Thymus (tissue), 11 donors: ENCODE measurements at regions not wholly inside any gene's neighbourhood (a gene's known extent, or its start where the extent isn't known, plus 50 kb on each side); places are given as distances from the start of the nearest gene placed in this dataset.

Experiments
- DNase-seq, 9 donors: peaks; one replicate each; pipeline ENCODE4 v3.0.0-alpha.2; 2013; ENCODE audit warnings: low spot score in 9 of 9, low read depth in 6 of 9, missing footprints in 1 of 9
- H3K27ac ChIP-seq, 2 donors: one replicate each; pipeline ENCODE4 v1.5.1; 2013; ENCODE audit warnings: control low read depth in 1 of 2, low read depth in 1 of 2, low read length in 1 of 2, mild to moderate bottlenecking in 1 of 2, moderate library complexity in 1 of 2
- H3K27me3 ChIP-seq, 2 donors: one replicate each; pipeline ENCODE4 v1.5.1; 2013; ENCODE audit warnings: low read length in 1 of 2; ENCODE audit not compliant: control insufficient read depth in 2 of 2, insufficient read depth in 1 of 2
- H3K36me3 ChIP-seq, 2 donors: one replicate each; pipeline ENCODE4 v1.5.1; 2013; ENCODE audit warnings: low read length in 1 of 2, mild to moderate bottlenecking in 1 of 2, moderate library complexity in 1 of 2; ENCODE audit not compliant: control insufficient read depth in 2 of 2, insufficient read depth in 2 of 2
- H3K4me1 ChIP-seq, 2 donors: one replicate each; pipeline ENCODE4 v1.5.1; 2013; ENCODE audit warnings: low read length in 2 of 2; ENCODE audit not compliant: control insufficient read depth in 2 of 2, insufficient read depth in 2 of 2
- H3K4me3 ChIP-seq, 2 donors: one replicate each; pipeline ENCODE4 v1.5.1; 2013; ENCODE audit warnings: low read length in 2 of 2, control low read depth in 1 of 2, mild to moderate bottlenecking in 1 of 2
- H3K9me3 ChIP-seq, 2 donors: one replicate each; pipeline ENCODE4 v1.5.1; 2013; ENCODE audit warnings: low read length in 1 of 2, mild to moderate bottlenecking in 1 of 2; ENCODE audit not compliant: control insufficient read depth in 2 of 2, insufficient read depth in 1 of 2
- WGBS: extraction: QIAGEN DNeasy Blood & Tissue Kit; methylation state at CpG from one replicate; pipeline ENCODE4 v1.1.7; 2013; 5-methylcytosine and 5-hydroxymethylcytosine counted together
- donor health status: healthy.

DNA sequence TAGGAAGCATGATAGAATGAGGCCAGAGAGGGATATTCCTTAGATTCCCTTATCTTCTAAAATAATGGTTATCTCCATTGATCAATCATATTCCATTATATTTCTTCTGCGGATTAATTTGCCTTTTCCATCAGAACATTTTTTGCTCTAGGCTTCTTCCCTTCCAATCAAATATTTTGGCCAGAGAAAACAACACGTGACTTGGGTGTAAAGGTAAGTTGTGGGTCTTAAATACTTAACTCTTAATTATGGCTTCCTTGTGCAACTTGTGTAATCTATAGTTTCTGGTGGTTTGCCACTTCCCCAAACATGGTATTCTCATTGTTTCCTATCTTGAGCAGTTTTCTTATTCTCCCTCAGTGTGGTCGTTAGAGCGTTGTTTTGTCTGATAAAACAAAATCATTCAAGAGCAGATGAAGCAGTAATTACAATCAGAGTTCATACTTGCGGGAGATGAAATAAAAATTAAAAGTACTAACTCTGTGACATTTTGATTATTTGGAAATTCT is 889.3 kb downstream of the MAT2B start:
- Histone ChIP-seq H3K4me1 (no peaks in the 10 kb centered on the region), H3K27me3 (no peaks in the 10 kb centered on the region), H3K9me3 (no peaks in the 10 kb centered on the region), H3K27ac (no peak overlapping the region), H3K4me3 (no peak overlapping the region), H3K36me3 (no peaks in the 10 kb centered on the region)
- 33% methylated on average over 5 of the region's 5 CpGs for WGBS
- DNase-seq = no peak

DNA sequence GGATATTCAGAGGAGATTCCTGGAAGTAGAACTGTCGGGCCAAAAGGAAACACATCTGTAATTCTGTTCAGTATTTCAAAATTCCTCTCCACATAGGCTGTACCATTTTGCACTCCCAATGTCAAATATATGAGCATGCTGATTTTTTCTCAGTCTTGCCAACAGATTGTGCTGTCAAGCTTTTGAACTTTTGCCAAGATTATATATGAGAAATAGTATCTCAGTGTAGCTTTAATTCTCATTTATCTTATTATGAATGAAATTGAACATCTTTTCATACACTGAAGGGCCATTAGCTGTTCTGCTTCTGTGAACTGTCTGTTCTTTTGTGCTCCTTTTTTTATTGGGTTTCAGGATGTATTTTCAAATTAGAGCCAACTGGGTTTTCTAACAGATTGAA is 907.1 kb downstream of the MAT2B start:
- Histone ChIP-seq H3K36me3 (no peaks in the 10 kb centered on the region), H3K9me3 (no peaks in the 10 kb centered on the region), H3K27ac (no peak overlapping the region), H3K4me1 (no peaks in the 10 kb centered on the region), H3K4me3 (no peak overlapping the region), H3K27me3 (no peaks in the 10 kb centered on the region)
- 94% methylated on average over 1 of the region's 1 CpG for WGBS
- DNase-seq = no peak

DNA sequence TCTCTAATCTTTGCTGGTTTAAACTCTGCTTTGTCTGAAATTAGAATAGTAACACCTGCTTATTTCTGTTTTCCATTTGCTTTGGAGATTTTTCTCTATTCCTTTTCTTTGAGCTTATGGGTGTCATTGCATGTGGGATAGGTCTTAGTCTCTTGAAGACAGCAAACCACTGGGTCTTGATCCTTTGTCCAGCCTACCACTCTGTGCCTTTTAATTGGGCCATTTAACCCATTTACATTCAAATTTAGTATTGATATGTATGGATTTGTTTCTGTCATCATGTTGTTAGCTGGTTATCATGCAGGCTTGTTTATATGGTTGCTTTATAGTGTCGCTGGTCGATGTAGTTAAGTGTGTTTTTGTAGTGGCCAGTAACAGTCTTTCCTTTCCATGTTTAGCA is 914.7 kb downstream of the MAT2B start:
- 94% methylated on average over 2 of the region's 2 CpGs for WGBS
- no peaks in the 10 kb centered on the region for H3K9me3 ChIP-seq
- no peaks in the 10 kb centered on the region for H3K27me3 ChIP-seq
- H3K4me3 ChIP-seq = no peak overlapping the region
- no peaks in the 10 kb centered on the region for H3K36me3 ChIP-seq
- H3K4me1 ChIP-seq = no peaks in the 10 kb centered on the region
- no peak for DNase-seq
- H3K27ac ChIP-seq = no peak overlapping the region

DNA sequence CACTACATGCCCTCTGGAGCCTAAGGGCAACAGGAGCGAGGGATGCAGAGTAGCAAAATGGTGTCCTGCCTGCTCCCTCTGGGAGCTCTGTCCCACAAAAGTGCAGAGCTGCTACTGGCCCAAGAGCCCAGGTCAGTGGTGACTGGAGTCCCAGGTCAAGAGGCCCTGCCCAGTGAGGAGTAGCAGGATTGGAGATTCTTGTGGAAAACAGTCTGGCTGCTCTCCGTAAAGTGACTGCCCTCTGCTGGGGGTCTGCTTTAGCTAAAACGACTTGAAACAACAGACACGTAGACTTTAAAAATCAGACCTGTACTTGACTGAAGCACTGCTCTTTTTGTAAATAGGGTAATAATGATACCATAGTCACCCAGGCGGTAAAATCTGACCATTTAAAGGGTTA is 917.0 kb downstream of the MAT2B start:
- Histone ChIP-seq H3K4me3 (no peak overlapping the region), H3K9me3 (no peaks in the 10 kb centered on the region), H3K27me3 (no peaks in the 10 kb centered on the region), H3K27ac (no peak overlapping the region), H3K36me3 (no peaks in the 10 kb centered on the region), H3K4me1 (no peaks in the 10 kb centered on the region)
- WGBS = 86% methylated on average over 5 of the region's 5 CpGs
- no peak for DNase-seq

DNA sequence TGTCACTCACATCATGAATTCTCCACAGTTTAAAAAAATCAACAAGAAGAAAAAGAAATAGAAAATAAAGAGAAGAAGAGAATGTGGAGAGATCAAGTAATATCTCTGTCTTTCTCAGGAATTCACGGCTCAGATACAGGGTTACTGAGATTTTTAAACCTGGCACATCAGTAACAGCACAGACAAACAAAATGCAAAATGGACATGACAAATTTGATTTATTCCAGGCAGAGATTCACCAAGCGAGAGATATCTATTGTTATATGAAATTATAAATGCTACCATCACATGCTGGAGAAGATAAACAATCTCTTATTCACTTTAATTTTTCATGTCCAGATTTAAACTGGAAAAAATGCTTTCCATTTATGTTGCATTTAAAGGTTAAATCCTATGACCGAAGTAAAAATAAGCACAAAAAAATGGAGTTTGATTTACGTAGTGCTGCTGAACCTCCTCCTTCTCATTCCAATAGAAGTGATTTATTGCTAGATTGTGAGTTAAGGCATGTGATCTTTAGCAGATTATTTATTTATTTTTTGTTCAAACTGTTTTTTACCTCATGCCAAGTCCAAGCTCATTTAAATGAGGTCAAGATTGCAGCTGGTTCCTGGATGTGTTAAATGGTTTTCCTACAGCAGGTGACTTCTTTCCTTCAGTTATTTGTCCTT is 926.4 kb downstream of the MAT2B start:
- Histone ChIP-seq H3K4me3 (no peak overlapping the region), H3K4me1 (no peaks in the 10 kb centered on the region), H3K27ac (no peak overlapping the region), H3K27me3 (no peaks in the 10 kb centered on the region), H3K36me3 (no peaks in the 10 kb centered on the region), H3K9me3 (no peaks in the 10 kb centered on the region)
- no peak for DNase-seq
- 90% methylated on average over 4 of the region's 4 CpGs for WGBS

DNA sequence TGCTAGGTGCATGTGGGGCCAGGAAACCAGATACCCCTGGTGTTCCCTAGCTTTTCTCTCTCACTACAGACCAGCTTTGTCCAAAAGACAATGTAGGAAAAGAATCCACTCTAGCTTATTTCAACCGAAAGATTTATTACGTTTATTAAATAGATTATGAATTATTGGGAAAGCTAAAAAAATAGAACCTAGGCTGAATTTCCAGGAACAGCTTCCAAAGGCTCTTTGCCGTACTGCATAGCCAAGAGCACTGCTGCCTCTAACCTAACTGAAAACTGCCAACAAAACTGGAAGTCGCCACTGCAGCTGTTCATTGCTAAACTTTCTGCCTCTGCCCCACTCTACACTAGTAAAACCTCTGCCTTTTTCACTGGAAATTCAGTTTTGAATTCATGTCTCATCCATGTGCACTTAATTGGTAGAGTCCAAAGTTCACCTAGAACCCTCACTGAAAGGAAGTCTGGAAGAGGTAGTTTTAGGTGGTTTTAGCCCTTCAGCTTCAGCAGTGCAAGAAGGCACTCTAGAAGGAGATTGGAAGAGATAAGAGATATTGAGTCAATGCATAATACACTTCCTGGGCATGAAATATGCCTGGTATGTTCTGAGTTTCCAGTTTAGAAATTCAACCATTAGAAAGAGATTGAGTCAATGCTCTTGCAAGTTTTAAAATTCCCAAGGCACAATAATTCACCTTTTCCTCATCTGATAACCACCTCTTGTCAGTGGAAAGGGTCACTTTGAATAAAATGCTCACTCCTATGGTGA is 927.9 kb downstream of the MAT2B start:
- 91% methylated on average over 4 of the region's 4 CpGs for WGBS
- no peak for DNase-seq
- no peaks in the 10 kb centered on the region for H3K9me3 ChIP-seq

DNA sequence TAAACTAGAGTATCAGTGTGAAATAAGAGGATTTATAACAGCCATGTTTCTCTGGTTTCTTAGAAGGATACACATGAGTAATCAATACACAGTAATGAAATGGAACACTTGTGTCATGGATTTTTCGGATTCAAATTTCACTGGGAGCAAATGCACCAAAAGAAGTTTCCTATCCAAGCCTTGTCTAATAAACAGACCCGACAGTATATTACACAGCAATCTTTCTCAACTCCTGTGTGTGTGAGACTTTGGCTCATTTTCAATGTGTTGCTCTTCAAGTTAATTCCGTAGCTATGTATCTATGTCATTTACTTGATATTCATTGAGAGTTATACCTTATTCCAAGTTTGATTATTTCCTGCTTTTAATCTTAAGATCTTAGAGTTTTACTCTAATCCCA is 930.2 kb downstream of the MAT2B start:
- H3K27ac ChIP-seq = no peak overlapping the region
- no peaks in the 10 kb centered on the region for H3K27me3 ChIP-seq
- DNase-seq = no peak
- H3K4me1 ChIP-seq = no peaks in the 10 kb centered on the region
- H3K9me3 ChIP-seq = no peaks in the 10 kb centered on the region
- 92% methylated on average over 3 of the region's 3 CpGs for WGBS
- H3K4me3 ChIP-seq = no peak overlapping the region
- no peaks in the 10 kb centered on the region for H3K36me3 ChIP-seq

More for the DNA sequence above, 927.9 kb downstream of the MAT2B start:
- Histone ChIP-seq H3K27me3 (no peaks in the 10 kb centered on the region), H3K36me3 (no peaks in the 10 kb centered on the region), H3K4me1 (no peaks in the 10 kb centered on the region), H3K27ac (no peak overlapping the region), H3K4me3 (no peak overlapping the region)

DNA sequence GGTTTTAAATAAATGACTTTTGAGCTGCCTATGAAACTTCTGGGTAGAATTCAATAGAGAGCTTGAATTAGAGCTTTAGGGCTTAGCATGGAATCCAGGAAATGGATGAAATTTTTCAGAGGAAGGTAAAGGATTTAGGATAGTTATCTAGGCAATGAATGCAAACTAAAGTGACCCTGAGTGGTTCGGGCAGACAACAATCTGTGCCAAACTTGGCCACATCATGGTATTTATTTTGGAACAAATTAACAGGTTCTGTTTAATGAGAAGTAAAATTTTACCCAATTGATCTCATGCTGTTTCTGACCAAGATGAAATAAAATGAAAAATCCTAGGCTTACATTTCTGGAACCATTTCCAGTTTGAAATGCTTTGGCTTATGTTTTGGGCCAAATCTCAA is 934.4 kb downstream of the MAT2B start:
- Histone ChIP-seq H3K4me3 (no peak overlapping the region), H3K4me1 (no peaks in the 10 kb centered on the region), H3K27me3 (no peaks in the 10 kb centered on the region), H3K9me3 (no peaks in the 10 kb centered on the region), H3K36me3 (no peaks in the 10 kb centered on the region), H3K27ac (no peak overlapping the region)
- DNase-seq = no peak
- WGBS = 85% methylated on average over 1 of the region's 1 CpG

DNA sequence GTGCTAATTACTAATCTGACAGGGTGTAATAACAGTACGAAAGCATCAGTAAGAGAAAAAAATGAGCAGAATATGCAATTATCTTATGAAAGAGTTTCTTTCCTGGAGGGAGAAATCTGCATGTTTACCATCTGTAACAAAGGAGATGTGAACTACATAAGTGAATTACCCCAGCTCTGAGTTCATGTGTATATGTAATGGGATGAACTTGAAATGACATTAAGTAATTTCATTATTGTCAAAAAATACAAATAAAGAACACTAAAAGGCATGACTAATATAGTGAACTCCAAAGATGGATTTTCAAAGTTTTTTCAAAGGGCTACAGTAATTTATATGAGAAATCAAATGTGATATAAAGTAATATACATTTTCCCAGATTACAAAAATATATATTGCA is 944.0 kb downstream of the MAT2B start:
- H3K27me3 ChIP-seq = no peaks in the 10 kb centered on the region
- no peaks in the 10 kb centered on the region for H3K4me1 ChIP-seq
- no peaks in the 10 kb centered on the region for H3K36me3 ChIP-seq
- no peak for DNase-seq
- H3K9me3 ChIP-seq = no peaks in the 10 kb centered on the region
- no peak overlapping the region for H3K27ac ChIP-seq
- no peak overlapping the region for H3K4me3 ChIP-seq
- 88% methylated on average over 1 of the region's 1 CpG for WGBS
